Cerebellar cortex (tissue), 1 donor: ENCODE measurements at regions not wholly inside any gene's neighbourhood (a gene's known extent, or its start where the extent isn't known, plus 50 kb on each side); places are given as distances from the start of the nearest gene placed in this dataset.
"Not testable (repeated sequence)": the region's sequence is repeated elsewhere in the genome, so short reads cannot be mapped to it uniquely, and the experiment has no call there.

Experiments used
- DNase-seq: peaks from one replicate; pipeline ENCODE4 v3.0.0-alpha.2; 2015; ENCODE audit warnings: low spot score

DNA sequence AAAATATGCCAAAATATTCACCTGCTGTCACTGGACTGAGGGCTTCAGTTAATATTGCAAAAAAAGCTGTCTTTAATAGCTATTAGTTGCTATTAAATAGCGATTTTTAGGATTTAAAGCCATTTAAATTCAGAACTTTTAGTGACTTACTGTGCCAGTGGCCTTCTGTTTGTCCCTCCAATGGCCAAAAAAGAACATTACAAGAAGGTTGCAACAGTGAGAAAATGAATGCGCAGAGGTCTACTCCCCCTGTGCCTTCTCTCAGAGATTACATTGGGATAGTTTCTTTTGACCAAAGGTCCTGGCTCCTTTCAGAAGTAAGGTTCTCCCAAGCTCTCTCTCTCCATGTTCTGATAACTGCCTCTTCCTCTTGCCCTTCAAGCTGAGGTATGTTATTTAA, 930.3 kb upstream of the ARRDC3 start:
- no peak for DNase-seq

- peak; percentile 64 for DNase-seq
Measured at GRCh38 chr5:92309336-92309991, 926.3 kb upstream of the ARRDC3 start.

DNA sequence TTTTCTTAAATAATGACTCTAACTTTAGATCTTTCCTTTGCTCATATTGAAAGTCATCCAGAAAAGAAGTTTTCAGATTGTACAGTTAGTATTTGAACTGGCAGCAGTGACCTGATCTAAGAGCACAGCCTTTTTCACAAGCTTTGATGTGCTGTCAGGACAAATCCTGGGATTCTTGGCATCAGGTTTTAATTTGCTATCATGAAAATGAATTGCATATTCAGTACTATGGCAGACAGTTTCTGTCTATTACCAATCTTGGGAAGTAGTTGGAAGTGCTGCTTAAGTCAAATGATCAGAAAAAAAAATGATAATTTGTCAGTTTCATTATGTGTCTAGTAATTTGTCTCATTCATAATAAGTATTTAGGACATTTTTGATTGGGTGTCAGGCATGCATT, 925.6 kb upstream of the ARRDC3 start:
- DNase-seq: no peak

GRCh38 chr5:92302356-92302755, 919.2 kb upstream of the ARRDC3 start:
- DNase-seq: not testable (repeated sequence)

GRCh38 chr5:92283521-92283920, 900.4 kb upstream of the ARRDC3 start:
- no peak for DNase-seq

DNA sequence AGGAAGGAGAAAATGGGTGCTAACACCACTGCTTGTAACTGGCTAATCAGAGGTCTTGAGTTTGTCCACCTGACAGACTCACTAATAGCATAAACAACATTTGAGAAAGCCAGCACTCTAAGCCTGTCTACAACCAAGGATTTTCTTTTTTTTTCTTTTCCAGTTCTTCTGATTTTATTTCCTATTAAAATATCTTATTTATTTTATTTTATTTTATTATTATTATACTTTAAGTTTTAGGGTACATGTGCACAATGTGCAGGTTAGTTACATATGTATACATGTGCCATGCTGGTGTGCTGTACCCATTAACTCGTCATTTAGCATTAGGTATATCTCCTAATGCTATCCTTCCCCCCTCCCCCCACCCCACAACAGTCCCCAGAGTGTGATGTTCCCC, 888.6 kb upstream of the ARRDC3 start:
- DNase-seq: not testable (repeated sequence)

DNA sequence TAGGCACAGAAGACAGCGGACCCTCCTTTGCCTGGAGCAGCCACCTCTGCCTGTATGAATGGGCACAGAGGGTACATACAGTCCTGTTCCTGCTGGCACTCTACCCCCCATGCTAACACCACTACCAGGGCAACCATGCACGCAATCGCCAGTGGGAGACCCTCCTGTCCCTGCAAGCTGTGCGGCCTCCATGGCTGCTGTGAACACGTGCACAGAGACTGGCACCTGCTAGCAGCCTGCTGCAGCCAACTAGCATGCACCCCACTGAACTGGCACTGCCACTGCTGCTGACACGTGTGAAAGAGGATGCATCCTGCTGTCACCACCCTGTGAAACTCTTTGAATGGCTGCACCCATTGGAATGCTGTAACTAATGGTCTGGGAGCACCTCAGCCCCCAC, 885.2 kb upstream of the ARRDC3 start:
- DNase-seq: no peak

DNA sequence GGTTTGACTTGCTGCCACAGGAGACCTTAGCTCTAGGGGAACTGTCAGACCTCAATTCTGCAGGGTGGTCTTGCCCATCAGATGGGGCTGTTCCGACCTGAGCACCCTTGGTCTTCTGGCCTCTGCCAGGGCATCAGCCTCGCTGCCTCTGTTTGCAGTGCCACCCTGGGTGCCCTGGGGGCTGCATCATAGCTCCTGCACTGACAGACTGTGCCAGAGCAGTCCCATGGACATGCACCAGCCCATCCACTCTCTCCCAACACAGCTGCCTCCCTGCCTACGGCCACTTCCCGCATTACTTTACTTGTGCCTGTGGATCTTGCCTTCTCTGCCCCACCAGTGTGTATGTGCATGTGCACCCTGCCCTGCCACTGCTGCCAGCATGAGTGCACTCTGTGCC, 884.7 kb upstream of the ARRDC3 start:
- DNase-seq: no peak

DNA sequence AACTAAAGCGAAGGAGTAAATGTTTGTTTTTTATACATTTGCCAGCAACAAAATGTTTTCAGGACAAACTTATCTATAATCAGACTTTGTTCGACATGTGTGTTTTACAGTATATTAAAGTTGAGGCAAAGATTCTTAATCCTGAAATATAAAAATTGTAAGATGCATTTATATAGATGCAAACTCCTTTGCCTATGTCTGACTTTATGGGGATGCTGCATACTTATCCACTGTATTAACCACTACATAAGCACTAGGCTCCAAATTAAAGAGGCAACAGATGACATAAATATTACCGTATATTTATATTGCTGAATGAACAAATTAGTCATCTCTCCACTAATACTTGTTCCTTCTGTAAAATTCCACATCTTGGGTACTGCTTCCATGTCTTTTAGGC, 882.7 kb upstream of the ARRDC3 start:
- no peak for DNase-seq

- DNase-seq: not testable (repeated sequence)
Measured at GRCh38 chr5:92255605-92256004, 872.5 kb upstream of the ARRDC3 start.

GRCh38 chr5:92248518-92248917, 865.4 kb upstream of the ARRDC3 start:
- no peak for DNase-seq

DNA sequence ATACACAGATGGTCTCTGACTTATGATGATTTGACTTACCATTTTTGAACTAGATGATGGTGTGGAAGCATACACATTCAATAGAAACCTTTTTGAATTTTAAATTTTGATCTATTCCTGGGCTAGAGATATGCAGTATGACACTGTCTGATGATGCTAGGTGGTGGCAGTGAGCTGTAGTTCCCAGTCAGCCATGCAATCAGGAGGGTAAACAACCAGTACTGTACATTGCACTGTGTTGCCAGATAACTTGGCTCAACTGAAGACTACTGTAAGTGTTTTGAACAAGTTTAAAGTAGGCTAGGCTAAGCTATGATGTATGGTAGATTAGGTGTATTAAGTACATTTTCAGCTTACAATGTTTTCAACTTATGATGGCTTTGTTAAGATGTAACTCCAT, 859.1 kb upstream of the ARRDC3 start:
- DNase-seq: no peak

DNA sequence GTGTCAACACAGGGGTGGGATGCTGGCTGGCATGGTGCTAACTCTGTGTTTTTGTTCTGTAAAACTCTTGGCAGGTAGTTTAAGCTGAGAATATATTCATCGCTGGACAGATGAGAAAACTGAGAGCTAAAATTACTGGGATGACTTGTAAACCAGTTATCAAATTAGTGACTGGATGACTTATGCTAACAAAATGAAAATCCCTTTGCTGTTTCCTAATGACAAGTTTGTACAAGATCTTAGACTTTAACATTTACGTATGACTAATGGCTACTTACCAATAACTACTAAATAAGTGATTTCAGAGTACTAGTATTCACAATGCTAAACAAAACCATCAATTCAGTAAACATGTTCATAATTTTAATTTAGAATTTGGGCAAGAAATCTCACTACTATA, 854.8 kb upstream of the ARRDC3 start:
- DNase-seq: no peak

GRCh38 chr5:92222449-92222848, 839.3 kb upstream of the ARRDC3 start:
- DNase-seq: peak; percentile 9

DNA sequence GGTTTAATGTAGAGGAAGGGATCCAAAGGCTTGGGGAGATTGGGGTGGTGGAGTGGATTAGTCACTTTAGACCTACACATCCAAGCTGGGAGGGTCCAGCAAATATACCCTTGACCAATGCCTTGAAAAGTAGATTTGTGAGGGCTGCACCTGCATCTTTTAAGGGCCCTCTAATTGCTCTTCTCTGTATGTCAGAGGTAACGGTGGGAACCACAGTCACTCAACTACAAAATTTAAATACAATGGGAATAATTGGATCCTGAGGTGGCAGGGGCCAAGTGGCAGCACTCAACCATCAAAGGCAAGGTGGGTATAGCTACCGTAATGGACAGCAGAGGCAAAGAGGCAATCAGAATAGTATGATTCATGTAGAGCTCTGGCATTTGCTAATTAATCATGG, 833.7 kb upstream of the ARRDC3 start:
- DNase-seq: not testable (repeated sequence)

- DNase-seq: no peak
Measured at GRCh38 chr5:92215116-92215515, 832.0 kb upstream of the ARRDC3 start.

DNA sequence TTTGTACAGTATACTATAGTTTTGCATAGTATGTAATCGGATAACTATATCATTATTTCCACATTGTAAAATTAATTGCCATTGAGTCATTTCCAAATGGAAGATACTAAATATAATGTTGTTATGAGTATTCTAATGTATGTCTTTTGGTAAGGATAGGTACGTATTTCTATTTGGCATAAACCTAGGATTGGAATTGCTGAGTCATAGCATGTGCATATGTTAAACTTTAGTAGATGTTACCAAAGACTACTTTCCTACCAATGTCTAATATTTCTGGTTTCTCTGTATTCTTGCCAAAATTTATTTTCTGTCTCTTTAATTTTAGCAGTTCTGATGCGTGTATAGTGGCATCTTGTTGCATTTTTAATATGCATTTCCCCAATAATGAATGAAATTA, 825.1 kb upstream of the ARRDC3 start:
- no peak for DNase-seq

GRCh38 chr5:92207151-92207550, 824.0 kb upstream of the ARRDC3 start:
- no peak for DNase-seq

DNA sequence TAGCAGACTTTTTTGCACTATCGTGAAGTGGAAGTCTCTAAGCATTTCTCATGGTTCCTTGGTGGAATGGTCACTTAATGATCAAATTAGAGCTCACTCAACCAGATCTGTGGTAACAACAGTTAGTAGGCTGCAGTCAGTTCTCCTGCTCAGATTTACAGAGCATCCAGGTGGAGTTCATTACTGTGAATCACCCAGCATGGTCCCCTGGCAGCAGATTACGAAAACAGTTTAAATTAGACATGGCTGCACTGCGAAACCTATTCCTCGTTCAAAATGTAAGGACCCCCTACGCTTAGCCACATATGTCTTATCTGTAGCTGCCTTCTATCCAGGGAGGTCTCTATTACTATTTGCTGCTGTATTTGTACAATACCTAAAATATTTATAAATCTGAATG, 823.6 kb upstream of the ARRDC3 start:
- no peak for DNase-seq

DNA sequence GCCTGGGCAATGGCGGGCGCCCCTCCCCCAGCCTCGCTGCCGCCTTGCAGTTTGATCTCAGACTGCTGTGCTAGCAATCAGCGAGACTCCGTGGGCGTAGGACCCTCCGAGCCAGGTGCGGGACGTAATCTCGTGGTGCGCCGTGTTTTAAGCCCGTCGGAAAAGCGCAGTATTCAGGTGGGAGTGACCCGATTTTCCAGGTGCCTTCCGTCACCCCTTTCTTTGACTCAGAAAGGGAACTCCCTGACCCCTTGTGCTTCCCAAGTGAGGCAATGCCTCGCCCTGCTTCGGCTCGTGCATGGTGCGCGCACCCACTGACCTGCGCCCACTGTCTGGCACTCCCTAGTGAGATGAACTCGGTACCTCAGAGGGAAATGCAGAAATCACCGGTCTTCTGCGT, 815.9 kb upstream of the ARRDC3 start:
- DNase-seq: not testable (repeated sequence)

GRCh38 chr5:92181656-92182055, 798.5 kb upstream of the ARRDC3 start:
- DNase-seq: no peak

DNA sequence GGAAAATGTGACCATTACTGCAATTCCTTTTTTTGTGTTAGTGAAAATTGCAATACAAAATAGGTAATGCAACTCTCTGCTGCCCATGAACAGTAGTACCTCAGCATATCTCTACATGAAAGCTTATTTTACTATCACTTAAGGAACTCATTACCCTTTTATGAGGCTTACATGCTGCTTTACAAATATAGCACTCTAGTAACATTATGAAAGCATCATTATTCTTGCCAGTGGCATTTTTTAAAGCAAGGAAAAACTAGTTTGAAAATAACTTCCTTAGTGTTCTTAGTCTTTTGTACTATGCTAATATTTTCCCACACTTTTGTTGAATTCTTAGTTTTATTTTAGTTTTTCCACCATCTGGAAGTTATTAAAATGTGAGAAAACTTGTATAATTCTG, 797.3 kb upstream of the ARRDC3 start:
- DNase-seq: no peak

DNA sequence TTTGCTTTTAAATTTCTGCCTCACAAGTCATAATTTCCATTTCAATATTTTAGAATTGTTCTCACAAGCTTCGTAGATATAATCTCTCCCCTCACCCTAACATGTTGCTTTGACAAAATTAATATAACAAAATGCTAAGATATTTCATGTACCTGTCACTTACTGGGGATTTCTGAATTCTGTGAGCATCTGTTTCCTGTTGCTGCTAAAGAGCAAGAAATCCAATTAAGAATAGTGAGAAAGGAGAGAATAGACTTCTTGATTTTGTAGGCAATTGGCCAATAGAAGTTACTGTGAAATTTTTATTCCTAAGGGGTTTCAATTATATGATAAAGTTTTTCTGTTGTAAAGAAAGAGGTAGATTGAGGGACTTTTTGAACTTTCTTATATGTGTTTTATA, 796.5 kb upstream of the ARRDC3 start:
- DNase-seq: no peak

- no peak for DNase-seq
Measured at GRCh38 chr5:92177926-92178487, 794.9 kb upstream of the ARRDC3 start.
